CD14-positive monocyte (primary cell): ENCODE measurements at regions not wholly inside any gene's neighbourhood (a gene's known extent, or its start where the extent isn't known, plus 50 kb on each side); places are given as distances from the start of the nearest gene placed in this dataset.

Source experiments
- DNase-seq, 3 donors: peaks; one replicate each; pipeline ENCODE4 v3.0.0-alpha.2; 2011 to 2022
- H2AFZ ChIP-seq: 2 replicates; pipeline ENCODE4 v1.6.0; 2012; ENCODE audit warnings: mild to moderate bottlenecking, low read depth, low read length, inconsistent platforms; ENCODE audit not compliant: insufficient read depth, poor library complexity, severe bottlenecking
- H3K27ac ChIP-seq, 2 donors: 1 replicate in 1 of 2; 2 replicates in 1 of 2; pipeline ENCODE4 v1.5.1; 2012 to 2013; ENCODE audit warnings: low read length in 2 of 2, control low read depth in 1 of 2, inconsistent platforms in 1 of 2, low read depth in 1 of 2, mild to moderate bottlenecking in 1 of 2
- H3K27me3 ChIP-seq, 2 donors: one replicate each; pipeline versions ENCODE4 v1.6.0 to v1.6.1; 2011 to 2013; ENCODE audit warnings: low read length in 2 of 2; ENCODE audit not compliant: control insufficient read depth in 2 of 2, insufficient read depth in 2 of 2
- H3K36me3 ChIP-seq, 2 donors: replicated peaks in 1 of 2; 1 replicate in 1 of 2; 2 replicates in 1 of 2; pipeline versions ENCODE4 v1.5.1 to v1.6.1; 2012 to 2013; ENCODE audit warnings: low read length in 2 of 2, control low read depth in 1 of 2, inconsistent platforms in 1 of 2, mild to moderate bottlenecking in 1 of 2; ENCODE audit not compliant: insufficient read depth in 2 of 2, control insufficient read depth in 1 of 2
- H3K4me1 ChIP-seq, 2 donors: 1 replicate in 1 of 2; 2 replicates in 1 of 2; pipeline versions ENCODE4 v1.5.1 to v1.6.1; 2012 to 2013; ENCODE audit warnings: low read length in 2 of 2, control low read depth in 1 of 2, inconsistent platforms in 1 of 2, mild to moderate bottlenecking in 1 of 2, moderate library complexity in 1 of 2; ENCODE audit not compliant: insufficient read depth in 2 of 2, control insufficient read depth in 1 of 2
- H3K4me2 ChIP-seq: replicated peaks from 2 replicates; pipeline ENCODE3; 2012; ENCODE audit warnings: low read length, moderate library complexity, mild to moderate bottlenecking; ENCODE audit not compliant: poor library complexity, severe bottlenecking; ENCODE audit errors: extremely low read depth
- H3K4me3 ChIP-seq, 3 experiments: fragments of 200-600 bp in 1 of 3; sonication (generic) in 1 of 3; replicated peaks in 1 of 3; 1 replicate in 2 of 3; 2 replicates in 1 of 3; pipeline ENCODE4 v1.5.1; 2011 to 2013; ENCODE audit warnings: low read length in 3 of 3, mild to moderate bottlenecking in 3 of 3, control low read depth in 2 of 3, low read depth in 2 of 3, inconsistent platforms in 1 of 3, moderate library complexity in 1 of 3
- H3K79me2 ChIP-seq: 2 replicates; pipeline ENCODE4 v1.6.0; 2012; ENCODE audit warnings: mild to moderate bottlenecking, control low read depth, inconsistent platforms, low read length, moderate library complexity; ENCODE audit not compliant: insufficient read depth
- H3K9ac ChIP-seq: 2 replicates; pipeline ENCODE4 v1.6.0; 2017; ENCODE audit warnings: low read length, mild to moderate bottlenecking; ENCODE audit not compliant: insufficient read depth, poor library complexity, severe bottlenecking
- H3K9me3 ChIP-seq, 2 donors: replicated peaks in 1 of 2; 1 replicate in 1 of 2; 2 replicates in 1 of 2; pipeline versions ENCODE4 v1.5.1 to v1.6.1; 2012 to 2013; ENCODE audit warnings: low read length in 2 of 2, control low read depth in 1 of 2; ENCODE audit not compliant: control insufficient read depth in 1 of 2, insufficient read depth in 1 of 2
- H4K20me1 ChIP-seq: 2 replicates; pipeline ENCODE4 v1.6.0; 2012; ENCODE audit warnings: mild to moderate bottlenecking, low read length, control low read depth, moderate library complexity; ENCODE audit not compliant: insufficient read depth
- H3K27ac Mint-ChIP-seq, 7 donors: one replicate each; pipeline ENCODE4 v1.8.0; 2020; ENCODE audit warnings: mild to moderate bottlenecking in 7 of 7, mixed read lengths in 7 of 7, moderate library complexity in 6 of 7, inconsistent platforms in 2 of 7
- H3K27me3 Mint-ChIP-seq, 3 donors: one replicate each; pipeline ENCODE4 v1.8.0; 2021 to 2022; ENCODE audit warnings: low read depth in 3 of 3, mild to moderate bottlenecking in 3 of 3, mixed read lengths in 3 of 3, moderate library complexity in 3 of 3, inconsistent platforms in 1 of 3
- H3K36me3 Mint-ChIP-seq, 2 donors: one replicate each; pipeline ENCODE4 v1.8.0; 2020; ENCODE audit warnings: mixed read lengths in 2 of 2, inconsistent platforms in 1 of 2, mild to moderate bottlenecking in 1 of 2
- H3K4me1 Mint-ChIP-seq: one replicate; pipeline ENCODE4 v1.8.0; 2020; ENCODE audit warnings: mild to moderate bottlenecking, mixed read lengths
- H3K4me3 Mint-ChIP-seq, 2 donors: one replicate each; pipeline ENCODE4 v1.8.0; 2020; ENCODE audit warnings: mild to moderate bottlenecking in 2 of 2, mixed read lengths in 2 of 2, moderate library complexity in 1 of 2
- H3K9me3 Mint-ChIP-seq, 7 donors: one replicate each; pipeline ENCODE4 v1.8.0; 2020 to 2022; ENCODE audit warnings: mixed read lengths in 7 of 7, mild to moderate bottlenecking in 6 of 7, moderate library complexity in 6 of 7, inconsistent platforms in 2 of 7
- CTCF ChIP-seq: fragments of 200-600 bp; IDR thresholded peaks from one replicate; pipeline ENCODE4 v1.8.0; 2022; ENCODE audit warnings: antibody characterized with exemption, mild to moderate bottlenecking
- WGBS: methylation state at CpG from one replicate; pipeline ENCODE4 v1.1.5; 2013; ENCODE audit warnings: missing lambda C conversion rate; ENCODE audit not compliant: insufficient coverage; 5-methylcytosine and 5-hydroxymethylcytosine counted together
- intact Hi-C, 2 donors: fragments of 100-400 bp; cut with micrococcal nuclease; formaldehyde crosslinking; loops; one replicate each; pipeline versions ENCODE4 v1.15.0 to v1.15.1; 2023

- intact Hi-C loops = no loop called here
- Mint-ChIP-seq H3K4me3 (no peak overlapping the region), H3K9me3 (peaks cover 0 to 14% (median 8%) of the 10 kb centered on the region in 7 donors), H3K4me1 (no peaks in the 10 kb centered on the region), H3K27ac (no peak overlapping the region), H3K36me3 (no peaks in the 10 kb centered on the region), H3K27me3 (peaks cover 0 to 5% (median 3%) of the 10 kb centered on the region in 3 donors)
- H3K4me1 ChIP-seq = no peaks in the 10 kb centered on the region
- H3K4me2 ChIP-seq = no peak overlapping the region
- no CpG with 5 or more reads among the region's 3 CpGs for WGBS
- no peak for TF ChIP-seq CTCF
- H4K20me1 ChIP-seq = no peaks in the 10 kb centered on the region
- H2AFZ ChIP-seq = no peak overlapping the region
- H3K27me3 ChIP-seq = no peaks in the 10 kb centered on the region
- no peak overlapping the region for H3K9ac ChIP-seq
- H3K79me2 ChIP-seq = no peaks in the 10 kb centered on the region
- H3K9me3 ChIP-seq = no peaks in the 10 kb centered on the region
- no peak overlapping the region for H3K4me3 ChIP-seq
- H3K27ac ChIP-seq = no peak overlapping the region
- no peaks in the 10 kb centered on the region for H3K36me3 ChIP-seq
- DNase-seq = no peak
Measured at GRCh38 chr14:98731701-98732100, 540.3 kb downstream of the BCL11B start.

- H3K9me3 Mint-ChIP-seq = peaks cover 1 to 14% (median 7%) of the 10 kb centered on the region in 7 donors
- H3K4me2 ChIP-seq = no peak overlapping the region
- no peaks in the 10 kb centered on the region for H4K20me1 ChIP-seq
- no peak for DNase-seq
- H3K27me3 ChIP-seq = no peaks in the 10 kb centered on the region
- WGBS = 78% methylated on average over 1 of the region's 3 CpGs
- H3K36me3 Mint-ChIP-seq = no peaks in the 10 kb centered on the region
- no peak overlapping the region for H2AFZ ChIP-seq
- no peak overlapping the region for H3K4me3 Mint-ChIP-seq
- no peak for TF ChIP-seq CTCF
- intact Hi-C loops = no loop called here
- no peaks in the 10 kb centered on the region for H3K79me2 ChIP-seq
- H3K4me1 ChIP-seq = no peaks in the 10 kb centered on the region
- H3K4me1 Mint-ChIP-seq = no peaks in the 10 kb centered on the region
- no peaks in the 10 kb centered on the region for H3K36me3 ChIP-seq
- no peak overlapping the region for H3K27ac ChIP-seq
- peaks cover 0 to 3% (median 2%) of the 10 kb centered on the region in 3 donors for H3K27me3 Mint-ChIP-seq
- no peak overlapping the region for H3K4me3 ChIP-seq
- no peak overlapping the region for H3K27ac Mint-ChIP-seq
- peaks cover 0 to 3% of the 10 kb centered on the region in 2 donors for H3K9me3 ChIP-seq
- H3K9ac ChIP-seq = no peak overlapping the region
Measured at GRCh38 chr14:98733536-98733935, 538.5 kb downstream of the BCL11B start.
